ENCODE measurements at regions not wholly inside any gene's neighbourhood (a gene's known extent, or its start where the extent isn't known, plus 50 kb on each side); places are given as distances from the start of the nearest gene placed in this dataset.
"Not testable (repeated sequence)": the region's sequence is repeated elsewhere in the genome, so short reads cannot be mapped to it uniquely, and the experiment has no call there.

DNA sequence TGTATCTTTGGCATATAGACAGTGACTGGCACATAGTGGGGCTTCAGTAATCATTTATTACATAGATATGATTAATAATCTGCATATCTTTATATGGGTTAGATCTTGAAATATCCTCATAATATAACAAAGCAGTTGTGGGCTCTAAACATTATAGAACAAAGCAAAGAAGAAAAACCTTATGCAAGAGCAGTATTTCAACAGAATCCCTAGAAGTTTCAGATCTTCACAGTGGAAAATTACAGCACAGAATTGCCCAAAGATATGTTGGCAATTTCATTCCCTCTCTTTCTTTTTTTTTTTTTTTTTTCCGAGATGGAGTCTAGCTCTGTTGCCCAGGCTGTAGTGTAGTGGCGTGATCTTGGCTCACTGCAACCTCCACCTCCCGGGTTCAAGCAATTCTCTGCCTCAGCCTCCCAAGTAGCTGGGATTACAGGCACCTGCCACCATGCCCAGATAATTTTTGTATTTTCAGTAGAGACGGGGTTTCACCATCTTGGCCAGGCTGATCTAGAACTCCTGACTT lies 56.9 kb upstream of the PTPN12 start:
- H3K36me3 ChIP-seq (ENCODE audit: control insufficient read depth in 2 of 4, insufficient read depth in 4 of 4, low read length in 3 of 4); H3K4ac ChIP-seq (replicated peaks; ENCODE audit: insufficient read length, low read depth, low read length); H3K79me2 ChIP-seq (ENCODE audit: control insufficient read depth in 1 of 2, insufficient read depth in 2 of 2, low read length in 2 of 2); H2AK5ac ChIP-seq (ENCODE audit: low read depth, low read length); H2AFZ ChIP-seq (ENCODE audit: low read length); H3K27me3 ChIP-seq (replicated peaks in 1 of 4; ENCODE audit: control insufficient read depth in 3 of 4, extremely low read depth in 1 of 4, insufficient read depth in 3 of 4, low read length in 3 of 4); H3K9me3 ChIP-seq (ENCODE audit: insufficient read depth in 2 of 2, low read depth in 1 of 2, low read length in 1 of 2); H4K8ac ChIP-seq (ENCODE audit: extremely low read depth, insufficient read depth, low read length); H3K14ac ChIP-seq (ENCODE audit: insufficient read length); H3K23ac ChIP-seq (ENCODE audit: insufficient read length); H4K5ac ChIP-seq (ENCODE audit: insufficient read length, low read depth, low read length); H3K27ac ChIP-seq (ENCODE audit: low read depth, low read length); H2BK5ac ChIP-seq (ENCODE audit: low read depth, low read length); H3K4me3 ChIP-seq (ENCODE audit: extremely low read depth in 1 of 4, insufficient read depth in 2 of 4, low read depth in 3 of 4, low read length in 4 of 4); H3K4me2 ChIP-seq (ENCODE audit: insufficient read depth in 1 of 2, low read depth in 2 of 2, low read length in 2 of 2); FAIRE-seq; H3K56ac ChIP-seq (replicated peaks; ENCODE audit: insufficient read length, low read depth, low read length); H2BK120ac ChIP-seq (replicated peaks; ENCODE audit: low read depth, low read length); CTCF ChIA-PET (ENCODE audit: partially characterized antibody); POLR2A ChIA-PET (ENCODE audit: partially characterized antibody); H3K79me1 ChIP-seq (ENCODE audit: low read depth, low read length); H3K4me1 ChIP-seq (replicated peaks in 1 of 4; ENCODE audit: control insufficient read depth in 3 of 4, insufficient read depth in 4 of 4, low read length in 3 of 4); H3K23me2 ChIP-seq (ENCODE audit: low read depth, low read length); DNase-seq (ENCODE audit: low read depth in 1 of 2, low spot score in 2 of 2); H4K20me1 ChIP-seq (replicated peaks in 1 of 2; ENCODE audit: control insufficient read depth in 1 of 2, insufficient read depth in 2 of 2, low read length in 2 of 2); H2BK12ac ChIP-seq (ENCODE audit: low read depth, low read length); H2BK15ac ChIP-seq (ENCODE audit: low read length); H3K9ac ChIP-seq (replicated peaks in 1 of 4; ENCODE audit: extremely low read depth in 1 of 4, low read depth in 3 of 4, low read length in 3 of 4); H2BK20ac ChIP-seq (ENCODE audit: low read length); H3K18ac ChIP-seq (ENCODE audit: extremely low read depth, low read length); H4K91ac ChIP-seq (replicated peaks; ENCODE audit: insufficient read length, low read length): not testable (repeated sequence)
- WGBS, 2 experiments (ENCODE audit: extremely low coverage in 1 of 2, insufficient coverage in 1 of 2, insufficient read length in 1 of 2, insufficient replicate concordance in 2 of 2, low coverage in 1 of 2, low lambda C conversion rate in 2 of 2, missing lambda C conversion rate in 1 of 2) = no CpG with 5 or more reads among the region's 4 CpGs

Measured in H1 (cell line).